ENCODE measurements at regions not wholly inside any gene's neighbourhood (a gene's known extent, or its start where the extent isn't known, plus 50 kb on each side); places are given as distances from the start of the nearest gene placed in this dataset.

DNA sequence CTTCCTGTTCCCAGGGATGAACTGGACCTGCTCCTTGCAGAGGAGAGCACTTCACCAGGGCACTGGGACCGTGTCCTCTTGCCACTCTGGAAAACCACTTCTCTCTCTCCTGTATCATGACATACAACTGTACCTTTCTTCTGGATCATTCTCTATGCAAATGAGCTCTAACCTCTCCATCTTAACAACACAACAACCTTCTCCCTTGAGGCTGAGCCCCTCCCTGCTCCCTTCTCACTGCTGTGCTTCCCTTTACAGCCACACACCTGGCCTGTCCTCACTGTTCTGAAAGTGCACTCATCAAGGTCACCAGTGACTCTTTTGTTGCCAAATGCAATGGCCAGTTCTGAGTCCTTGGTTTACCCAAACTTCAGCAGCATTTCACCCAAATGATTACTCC, 54.5 kb upstream of the MRPS6 start:
- no peak for TF ChIP-seq EZH2phosphoT487 (IDR thresholded peaks at IDR 0.05; ENCODE audit: insufficient read depth, low read depth)
- no peak for TF ChIP-seq EZH2 (IDR thresholded peaks at IDR 0.05; ENCODE audit: insufficient read depth, poor library complexity, severe bottlenecking)

All from GM23248 (cell line).